KG1 (cell line): ENCODE measurements at regions not wholly inside any gene's neighbourhood (a gene's known extent, or its start where the extent isn't known, plus 50 kb on each side); places are given as distances from the start of the nearest gene placed in this dataset.
"Not testable (repeated sequence)": the region's sequence is repeated elsewhere in the genome, so short reads cannot be mapped to it uniquely, and the experiment has no call there.

Experiments used
- DNase-seq: peaks from one replicate; lab custom pipeline; 2025; lab: John Stamatoyannopoulos, UW

DNA sequence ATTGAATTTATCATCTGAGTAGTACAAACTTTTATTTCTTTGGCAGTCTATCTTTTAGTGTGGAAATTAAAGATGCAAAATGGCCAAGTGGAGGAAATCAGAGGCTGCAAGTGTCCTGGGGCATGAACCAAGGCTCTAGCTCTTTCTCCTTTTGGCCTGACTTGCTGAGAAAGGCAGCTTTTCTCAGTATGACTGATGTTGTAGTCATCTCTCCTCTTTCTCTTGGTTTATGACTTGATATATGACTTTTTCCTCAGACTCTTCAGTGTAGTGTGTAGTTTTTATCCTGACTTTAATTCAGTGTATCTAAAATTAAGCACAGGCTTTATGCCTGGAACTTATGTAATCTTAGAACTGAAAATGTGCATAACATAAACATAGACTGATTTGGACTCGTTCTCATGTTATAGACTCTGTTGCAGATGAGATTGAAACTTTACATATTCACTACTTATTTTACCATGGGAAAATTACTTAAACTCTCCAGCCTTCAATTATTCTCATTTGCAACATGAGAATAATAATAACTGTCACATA is 65.7 kb downstream of the SLITRK5 start:
- DNase-seq, result no peak

DNA sequence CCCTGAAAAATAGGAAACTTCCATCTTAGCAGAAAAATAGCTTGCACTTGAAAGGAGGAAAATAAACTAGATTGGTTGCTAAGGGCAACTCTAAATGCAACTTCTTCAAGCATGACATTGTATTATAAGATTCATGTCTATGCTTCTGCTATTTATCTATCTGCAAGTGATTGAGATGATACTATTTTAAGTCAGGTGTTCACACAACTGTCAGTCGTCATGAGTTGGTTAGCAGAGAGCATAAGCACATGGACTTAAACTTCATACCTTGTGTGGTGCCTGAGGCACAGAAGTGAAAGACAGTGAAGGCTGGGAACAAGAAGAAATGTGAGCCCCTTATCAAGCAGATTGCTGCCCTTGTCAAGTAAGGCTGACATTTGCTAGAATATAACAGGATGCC is 82.9 kb downstream of the SLITRK5 start:
- no peak for DNase-seq

DNA sequence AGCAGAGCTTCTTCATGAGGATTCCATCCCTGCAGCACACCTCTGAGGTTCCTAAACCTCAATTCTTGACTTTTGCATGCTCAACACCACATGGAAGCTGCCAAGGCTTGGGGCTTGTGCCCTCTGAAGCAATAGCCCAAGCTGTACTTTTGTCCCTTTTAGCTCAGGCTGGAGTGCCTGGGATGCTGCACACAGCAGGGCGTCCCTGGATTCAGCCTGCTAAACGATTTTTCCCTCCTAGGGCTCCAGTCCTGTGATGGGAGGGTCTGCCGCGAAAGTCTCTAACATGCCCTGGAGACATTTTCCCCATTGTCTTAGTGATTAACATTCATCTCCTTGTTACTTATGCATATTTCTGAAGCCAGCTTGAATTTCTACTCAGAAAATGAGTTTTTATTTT is 98.3 kb downstream of the SLITRK5 start:
- DNase-seq, result no peak

DNA sequence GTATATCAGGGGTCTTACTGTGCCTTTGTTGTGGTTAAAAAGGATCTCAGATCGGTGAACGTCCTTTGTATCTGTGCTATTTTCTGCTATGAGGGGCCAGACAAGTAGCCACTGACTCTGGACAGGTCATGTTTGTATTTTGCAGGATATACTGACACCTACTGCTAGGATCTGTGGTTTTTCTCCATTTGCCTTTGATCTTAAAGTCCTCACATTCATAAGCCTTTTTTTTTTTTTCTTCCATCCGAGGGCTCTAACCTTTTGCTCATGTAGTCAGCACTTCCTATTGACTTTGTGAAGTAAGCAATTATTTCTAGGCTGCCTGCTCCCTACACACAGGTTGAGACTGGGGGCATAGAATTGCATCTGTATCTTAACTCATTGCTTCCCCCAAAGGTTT is 106.2 kb downstream of the SLITRK5 start:
- no peak for DNase-seq

DNA sequence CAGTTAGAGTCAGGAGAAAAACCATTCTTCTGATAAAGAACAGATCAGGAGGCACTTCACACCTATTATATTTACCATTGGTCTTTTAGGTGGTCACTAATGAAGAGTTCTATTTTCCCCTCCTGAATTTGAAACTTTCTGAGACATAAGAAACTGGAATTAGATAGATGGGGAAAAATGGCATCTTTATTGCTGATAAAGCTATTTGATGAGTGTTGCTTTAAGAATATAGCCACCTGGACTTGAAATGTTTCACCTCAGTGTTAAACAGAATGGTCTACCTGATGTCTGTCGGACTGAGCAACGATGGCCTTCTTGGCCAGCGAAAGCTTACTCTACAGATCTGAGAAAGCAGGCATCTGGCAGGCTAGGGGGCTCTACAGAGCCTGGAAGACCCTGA is 107.0 kb downstream of the SLITRK5 start:
- no peak for DNase-seq

DNA sequence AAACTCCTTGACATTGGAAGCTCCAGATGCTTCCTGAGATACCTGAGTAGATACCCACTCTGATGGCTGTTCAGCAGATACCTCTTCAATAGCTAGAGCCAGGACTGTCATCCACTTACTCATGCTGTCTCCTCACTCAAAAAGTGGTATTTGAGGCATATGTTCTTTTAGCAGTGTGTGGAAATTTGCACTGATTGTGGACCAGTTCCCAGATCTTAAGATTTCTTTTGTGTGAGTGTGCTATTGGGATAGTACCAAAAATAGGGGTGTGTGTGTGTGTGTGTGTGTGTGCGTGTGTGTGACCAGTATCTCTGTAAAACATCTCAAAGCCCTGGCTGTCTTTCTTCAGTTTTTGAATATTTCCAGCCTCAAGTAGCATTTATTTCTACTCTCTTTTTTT is 108.3 kb downstream of the SLITRK5 start:
- no peak for DNase-seq

DNA sequence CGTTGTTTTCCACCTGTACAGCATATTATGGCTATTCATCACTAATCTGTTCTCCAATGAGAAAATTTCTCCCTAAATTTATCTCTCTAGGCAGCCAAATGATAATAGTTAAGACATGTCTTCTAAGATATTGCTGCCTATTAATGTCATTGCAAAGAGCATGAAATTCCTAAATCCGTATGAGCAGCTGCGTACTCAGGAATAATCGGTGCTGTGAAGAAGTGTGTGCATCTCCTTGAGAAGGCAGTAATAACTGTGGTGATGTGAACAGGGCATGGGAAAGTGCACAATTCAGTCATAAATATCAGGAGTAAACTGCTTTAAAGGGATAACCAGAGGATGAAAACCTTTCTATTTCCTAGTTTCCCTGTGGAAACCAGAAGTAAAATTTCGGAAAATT is 112.2 kb downstream of the SLITRK5 start:
- no peak for DNase-seq

DNA sequence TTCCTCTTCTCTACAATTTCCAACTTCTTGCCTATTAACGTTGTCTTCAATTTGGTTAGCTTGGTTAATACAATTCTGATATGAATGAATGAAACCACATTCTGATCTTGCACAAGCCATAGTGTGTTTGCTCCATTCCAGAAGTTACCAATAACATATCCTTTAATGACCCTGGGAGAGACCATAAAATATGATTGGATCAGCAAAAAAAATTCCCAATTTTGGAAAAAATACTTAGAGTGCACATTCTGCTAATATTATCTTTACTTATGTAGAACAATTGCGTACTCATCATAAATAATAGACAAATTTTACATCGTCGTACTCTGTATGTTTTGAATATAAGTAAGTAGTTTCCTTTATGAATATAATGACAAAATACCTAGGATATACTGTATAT is 117.2 kb downstream of the SLITRK5 start:
- no peak for DNase-seq

DNA sequence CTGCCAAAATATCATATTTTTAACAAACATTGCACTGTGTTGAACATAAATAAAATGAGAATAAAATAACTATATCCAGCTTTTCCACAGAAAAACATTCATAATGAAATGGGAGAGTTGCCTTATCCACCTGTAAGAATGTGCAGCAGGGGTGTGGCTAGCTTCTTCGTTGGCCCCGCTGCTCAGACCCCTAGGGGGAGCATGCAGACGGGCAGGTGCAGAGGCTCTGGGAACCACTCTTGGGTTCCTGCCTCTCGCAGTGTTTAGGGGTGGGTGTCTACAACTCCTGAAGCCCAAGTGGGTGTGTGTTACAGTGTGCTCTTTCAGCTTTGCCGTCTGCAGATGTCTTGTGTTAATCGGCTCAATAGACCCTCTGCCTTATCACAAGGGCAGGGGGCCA is 121.7 kb downstream of the SLITRK5 start:
- DNase-seq, result no peak

DNA sequence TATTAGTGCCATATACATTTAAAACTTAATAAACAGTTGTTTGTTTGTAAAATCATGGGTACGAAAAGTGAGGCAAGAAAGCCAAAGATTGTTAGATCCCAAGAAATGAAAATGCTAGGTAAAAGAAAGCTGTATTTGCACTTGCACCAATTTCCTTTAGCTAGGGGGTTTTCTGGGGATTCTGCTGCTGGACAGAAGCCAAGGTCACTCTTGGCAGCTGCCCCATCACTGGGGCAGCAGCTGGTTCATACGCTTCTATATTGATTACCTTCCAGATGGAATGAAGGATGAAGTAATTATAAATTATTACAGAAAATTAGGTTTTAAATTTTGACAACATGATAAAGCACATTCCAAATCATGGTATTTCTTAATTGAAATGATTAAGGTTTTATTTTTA is 127.4 kb downstream of the SLITRK5 start:
- no peak for DNase-seq

DNA sequence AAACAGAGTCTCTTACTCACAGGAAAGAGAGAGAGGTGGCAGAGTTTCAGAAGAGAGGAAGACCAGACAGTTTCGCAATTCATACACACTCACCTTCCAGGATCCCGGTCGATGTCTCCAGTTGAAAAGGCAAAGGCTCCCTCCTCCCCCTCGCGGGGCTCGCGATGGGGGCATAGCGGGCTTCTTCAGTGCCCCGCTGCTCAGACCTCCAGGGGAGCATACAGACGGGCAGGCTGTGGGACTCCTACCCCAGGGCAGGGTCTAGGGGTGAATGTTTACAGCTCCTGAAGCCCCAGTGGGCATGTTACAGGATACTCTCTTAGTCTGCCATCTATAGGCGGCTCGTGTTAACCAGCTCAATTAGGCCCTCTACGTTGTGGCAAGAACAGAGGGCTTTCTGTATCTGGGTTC is 139.2 kb downstream of the SLITRK5 start:
- DNase-seq, result no peak

DNA sequence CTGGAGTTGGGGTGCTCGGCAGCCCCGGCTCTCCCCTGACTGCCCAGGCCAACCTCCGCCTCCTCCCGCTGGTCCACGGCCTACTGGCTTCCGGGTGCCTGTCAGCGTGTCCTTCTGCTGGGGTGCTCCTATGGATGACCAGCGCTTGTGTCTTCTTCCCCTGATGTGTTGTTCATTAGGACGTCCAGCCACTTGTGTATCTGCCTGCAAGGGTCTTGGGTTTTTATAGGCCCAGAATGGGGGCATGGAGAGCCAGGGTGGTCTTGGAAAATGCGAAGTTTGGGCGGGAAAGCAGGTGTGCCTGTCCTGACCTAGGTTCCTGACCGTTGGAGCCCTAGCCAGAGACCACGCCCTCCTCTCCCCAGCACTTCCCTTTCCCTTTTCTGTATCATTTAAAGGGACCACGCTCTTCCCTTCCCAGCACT is 139.8 kb downstream of the SLITRK5 start:
- no peak for DNase-seq

DNA sequence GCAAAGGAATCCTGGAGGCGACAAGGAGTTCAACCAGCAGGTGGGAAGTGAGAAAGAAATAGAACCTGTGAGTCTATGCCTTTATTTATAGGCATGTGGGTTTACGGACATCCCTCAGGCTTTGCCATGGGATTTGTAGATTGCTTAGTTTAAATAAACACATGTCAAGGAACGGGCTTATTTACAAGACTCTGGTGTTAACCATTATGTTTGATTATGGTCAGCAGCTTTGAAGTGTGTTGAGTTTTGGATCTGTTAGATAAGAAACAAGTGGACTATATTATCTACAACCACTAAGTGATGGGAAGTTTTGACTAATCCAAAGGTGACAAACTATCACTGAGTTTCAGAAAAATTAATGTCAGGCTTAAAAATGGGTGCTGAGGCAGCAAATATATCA is 143.2 kb downstream of the SLITRK5 start:
- DNase-seq, result no peak

DNA sequence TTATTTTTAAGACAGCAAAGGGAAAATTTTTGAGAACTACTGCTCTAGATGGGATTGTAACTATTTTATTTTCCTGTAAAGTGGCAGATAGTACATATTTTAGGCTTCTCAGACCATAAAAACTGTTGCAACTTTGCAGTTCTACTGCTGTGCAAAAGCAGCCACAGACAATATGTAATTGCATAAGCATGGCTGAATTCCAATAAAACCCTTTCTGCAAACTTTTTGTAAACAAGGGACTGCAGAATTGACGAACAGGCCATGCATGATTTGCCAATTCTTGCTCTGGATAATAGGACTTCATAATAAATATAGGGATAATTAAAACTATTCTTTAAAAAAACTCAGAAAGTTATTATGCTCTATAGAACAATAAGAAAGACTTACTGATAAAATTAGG is 149.1 kb downstream of the SLITRK5 start:
- no peak for DNase-seq

DNA sequence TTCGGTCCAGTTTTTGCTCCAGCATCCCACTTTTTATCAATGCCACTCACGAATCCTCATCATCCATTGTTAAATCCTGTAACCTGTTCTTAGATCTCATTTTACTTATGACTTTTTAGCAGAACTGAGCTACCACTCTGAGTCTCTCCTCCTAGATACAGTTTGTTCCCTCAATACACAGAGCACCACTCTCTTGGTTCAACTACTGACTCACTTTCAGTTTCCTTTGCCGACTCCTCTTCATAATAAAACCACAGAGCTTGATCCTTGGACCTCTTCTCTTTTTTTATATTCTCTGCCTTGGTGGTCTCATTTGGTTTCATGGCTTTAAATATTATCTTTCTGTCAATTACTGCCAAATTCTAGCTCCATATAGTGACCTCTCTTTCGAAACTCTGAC is 150.3 kb downstream of the SLITRK5 start:
- no peak for DNase-seq

DNA sequence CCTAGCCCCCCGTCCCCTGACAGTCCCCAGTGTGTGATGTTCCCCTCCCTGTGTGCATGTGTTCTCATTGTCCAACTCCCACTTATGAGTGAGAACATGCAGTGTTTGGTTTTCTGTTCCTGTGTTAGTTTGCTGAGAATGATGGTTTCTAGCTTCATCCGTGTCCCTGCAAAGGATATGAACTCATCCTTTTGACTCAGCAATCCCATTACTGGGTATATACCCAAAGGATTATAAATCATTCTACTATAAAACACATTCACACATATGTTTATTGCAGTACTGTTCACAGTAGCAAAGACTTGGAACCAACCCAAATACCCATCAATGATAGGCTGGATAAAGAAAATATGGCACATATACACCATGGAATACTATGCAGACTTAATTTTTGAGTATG is 155.1 kb downstream of the SLITRK5 start:
- DNase-seq, result not testable (repeated sequence)

DNA sequence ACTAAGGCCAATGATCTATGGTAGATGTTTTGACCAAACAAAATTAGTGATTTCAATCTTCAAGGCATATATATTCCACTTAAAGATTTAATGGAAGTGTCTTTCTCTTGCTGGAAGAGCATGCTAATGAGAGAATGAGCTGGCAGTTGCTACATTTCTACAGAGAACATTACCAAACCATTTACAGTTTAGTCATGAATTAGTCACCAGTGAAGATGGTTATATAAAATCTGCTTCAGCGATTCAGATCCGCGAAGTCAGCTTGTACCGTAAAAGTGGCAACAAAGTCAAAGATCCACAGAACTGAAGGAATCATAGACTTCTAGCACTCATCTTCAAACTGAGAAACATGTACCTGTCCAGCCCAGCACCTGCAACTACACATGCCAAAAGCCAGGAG is 156.3 kb downstream of the SLITRK5 start:
- no peak for DNase-seq

DNA sequence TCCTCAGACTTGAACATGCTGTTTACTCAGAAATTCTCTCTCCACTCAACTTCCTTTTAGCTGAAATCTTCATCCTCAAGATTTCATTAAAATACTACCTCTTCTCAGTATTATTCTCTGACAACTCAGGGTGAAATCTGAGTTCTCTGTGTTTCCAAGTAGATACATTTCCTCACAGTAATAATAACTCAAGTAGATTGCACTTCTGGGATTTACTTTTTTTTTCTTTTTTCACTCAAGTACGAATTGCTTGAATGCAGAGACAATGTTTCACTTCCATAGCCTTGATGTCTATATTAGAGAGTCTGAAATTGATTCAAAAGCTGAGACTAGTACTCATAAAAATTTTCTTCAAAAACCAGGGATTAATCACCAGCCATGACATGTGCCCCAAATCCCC is 166.4 kb downstream of the SLITRK5 start:
- DNase-seq, result no peak

DNA sequence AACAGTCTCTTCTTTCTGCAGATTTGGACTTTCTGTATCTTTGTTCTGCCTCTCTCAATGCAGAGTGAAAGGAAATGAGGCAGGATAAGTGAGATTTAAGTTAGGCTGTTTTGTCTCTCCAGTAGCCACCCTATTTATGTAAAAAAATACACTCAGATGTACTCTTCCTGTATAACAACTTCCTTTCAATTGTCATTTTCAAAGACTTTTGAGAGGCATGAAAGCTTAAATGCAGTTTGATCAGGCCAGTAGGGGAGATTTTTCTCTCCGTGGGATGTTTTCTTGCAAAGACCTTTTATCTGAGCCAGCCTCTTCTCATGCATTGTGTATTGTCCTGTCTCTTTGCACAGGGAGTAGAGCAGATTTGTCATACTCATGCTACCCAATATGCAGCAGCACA is 166.8 kb downstream of the SLITRK5 start:
- no peak for DNase-seq

DNA sequence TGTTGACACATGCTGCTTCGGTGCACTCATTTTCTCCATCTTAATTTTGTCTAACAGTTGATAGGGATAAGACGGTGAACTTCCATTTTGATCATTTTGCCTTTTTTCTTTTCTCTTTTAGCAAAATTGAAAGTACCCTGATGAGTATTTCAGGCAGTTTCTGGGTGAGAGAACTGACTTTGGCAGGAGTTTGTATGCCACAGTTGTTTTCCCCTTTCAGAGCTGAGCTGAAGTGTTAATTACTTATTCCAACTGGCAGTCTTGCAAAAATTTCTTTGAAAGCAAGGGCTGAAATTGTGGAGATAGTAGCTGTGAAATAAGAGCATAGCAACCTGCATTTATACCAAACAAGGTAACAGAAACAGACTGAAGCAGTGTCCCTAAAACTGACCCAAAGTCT is 180.2 kb downstream of the SLITRK5 start:
- no peak for DNase-seq

DNA sequence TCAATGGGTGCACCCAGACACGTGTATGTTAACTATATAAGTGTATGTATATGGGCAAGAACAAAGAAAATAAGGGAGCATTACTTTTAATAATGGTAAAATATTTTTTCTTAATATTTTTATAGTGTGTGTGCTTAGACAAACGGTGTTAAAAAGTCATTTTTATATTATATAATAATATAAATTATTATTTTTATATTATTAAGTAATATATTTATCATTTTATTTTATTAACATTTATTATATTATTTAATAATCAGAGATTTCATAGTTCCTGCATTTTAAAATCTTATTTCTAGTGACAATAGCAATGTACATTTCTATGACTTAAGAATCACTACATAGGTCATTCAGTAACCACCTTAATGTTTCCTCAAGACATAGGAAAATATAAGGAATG is 184.4 kb downstream of the SLITRK5 start:
- DNase-seq, result no peak

DNA sequence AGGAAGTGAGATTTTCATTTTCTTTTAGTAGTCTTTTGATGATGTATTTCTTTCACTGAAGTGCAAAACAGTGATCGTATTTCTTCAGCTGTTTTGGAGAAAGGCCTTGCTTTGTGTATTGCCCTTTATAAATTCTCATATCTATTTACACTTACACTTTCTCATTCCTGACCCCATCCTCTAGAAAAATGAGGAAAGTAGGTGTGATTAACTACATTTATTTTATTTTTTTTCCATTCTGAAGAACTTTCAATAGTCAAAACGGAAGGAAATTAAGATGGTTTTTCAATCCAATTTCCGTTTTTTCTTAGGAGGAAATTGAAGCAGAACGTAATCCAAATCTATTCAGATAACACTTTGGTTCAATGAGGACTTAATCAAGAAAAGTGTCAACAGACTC is 188.1 kb downstream of the SLITRK5 start:
- no peak for DNase-seq

DNA sequence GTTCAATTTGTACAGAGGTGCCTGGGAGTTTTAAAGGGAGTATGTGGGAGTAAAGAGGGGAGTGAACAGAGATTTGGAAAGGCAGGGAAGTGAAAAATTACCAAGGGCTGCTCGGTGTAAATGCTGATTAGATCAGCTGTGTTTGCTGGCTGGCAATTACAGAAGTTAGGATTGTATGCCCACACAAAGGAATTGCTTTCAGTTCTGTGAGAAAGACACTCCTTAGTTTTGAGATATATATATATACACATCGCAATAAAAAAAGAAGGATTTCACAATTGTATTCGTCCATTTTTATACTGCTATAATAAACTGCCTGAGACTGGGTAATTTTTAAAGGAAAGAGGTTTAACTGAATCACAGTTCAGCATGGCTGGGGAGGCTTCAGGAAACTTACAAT is 196.3 kb downstream of the SLITRK5 start:
- DNase-seq, result no peak

DNA sequence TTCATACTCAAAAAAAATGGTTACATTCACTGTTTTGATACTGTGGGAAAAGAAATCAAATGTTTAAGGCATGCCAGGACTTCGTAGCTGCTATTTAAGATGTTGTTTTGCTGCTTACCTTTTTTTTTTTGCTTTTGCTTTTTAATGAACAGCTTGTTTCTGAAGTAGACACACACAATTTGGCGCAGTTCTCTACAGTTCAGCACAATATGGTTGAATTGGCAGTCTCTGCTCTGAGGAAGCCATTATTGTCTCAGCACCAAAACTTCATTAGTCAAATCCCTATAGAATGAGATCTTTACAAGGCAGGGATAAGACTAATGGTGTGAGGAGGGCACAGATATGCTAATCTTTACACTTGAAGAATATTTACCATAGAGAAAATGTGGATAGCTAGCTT is 197.6 kb downstream of the SLITRK5 start:
- no peak for DNase-seq

DNA sequence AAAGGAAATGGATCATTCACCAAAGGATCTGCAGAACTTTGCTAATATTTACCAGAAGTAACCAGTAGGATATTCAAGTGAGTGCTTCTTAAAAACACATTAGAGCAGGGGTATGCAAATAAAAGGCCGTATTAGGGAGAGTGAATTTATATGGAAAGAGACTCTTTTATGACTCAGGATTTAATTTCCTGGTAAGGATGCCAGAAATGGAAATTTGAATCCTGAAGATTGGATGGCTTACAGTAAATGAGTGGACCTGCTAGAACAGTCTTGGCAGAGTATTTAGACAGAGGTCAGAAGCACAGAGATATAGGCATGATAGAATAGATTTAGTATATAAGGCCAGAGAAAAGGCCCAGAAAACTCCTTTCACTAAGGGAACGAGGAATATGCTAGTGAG is 201.6 kb downstream of the SLITRK5 start:
- no peak for DNase-seq
